Immature natural killer cell (primary cell): ENCODE measurements at regions not wholly inside any gene's neighbourhood (a gene's known extent, or its start where the extent isn't known, plus 50 kb on each side); places are given as distances from the start of the nearest gene placed in this dataset.
"Not testable (repeated sequence)": the region's sequence is repeated elsewhere in the genome, so short reads cannot be mapped to it uniquely, and the experiment has no call there.

Experiments used
- DNase-seq, 3 donors: peaks; one replicate each; pipeline ENCODE4 v3.0.0; 2022; ENCODE audit warnings: mixed read lengths in 1 of 3
- H3K27ac Mint-ChIP-seq, 6 donors: one replicate each; pipeline ENCODE4 v1.8.0; 2020; ENCODE audit warnings: mixed read lengths in 6 of 6, mild to moderate bottlenecking in 5 of 6, inconsistent platforms in 4 of 6, moderate library complexity in 3 of 6
- H3K27me3 Mint-ChIP-seq, 3 donors: one replicate each; pipeline ENCODE4 v1.8.0; 2020 to 2021; ENCODE audit warnings: low read depth in 3 of 3, mild to moderate bottlenecking in 3 of 3, mixed read lengths in 3 of 3, moderate library complexity in 3 of 3, inconsistent platforms in 1 of 3
- H3K36me3 Mint-ChIP-seq, 3 donors: one replicate each; pipeline ENCODE4 v1.8.0; 2020; ENCODE audit warnings: mixed read lengths in 3 of 3, inconsistent platforms in 2 of 3, mild to moderate bottlenecking in 2 of 3
- H3K4me1 Mint-ChIP-seq, 2 donors: one replicate each; pipeline ENCODE4 v1.8.0; 2020; ENCODE audit warnings: inconsistent platforms in 2 of 2, mild to moderate bottlenecking in 2 of 2, mixed read lengths in 2 of 2, moderate library complexity in 1 of 2
- H3K4me3 Mint-ChIP-seq, 5 donors: one replicate each; pipeline ENCODE4 v1.8.0; 2020; ENCODE audit warnings: mild to moderate bottlenecking in 5 of 5, mixed read lengths in 5 of 5, inconsistent platforms in 3 of 5, moderate library complexity in 3 of 5
- H3K9me3 Mint-ChIP-seq, 6 donors: one replicate each; pipeline ENCODE4 v1.8.0; 2020; ENCODE audit warnings: mild to moderate bottlenecking in 6 of 6, mixed read lengths in 6 of 6, inconsistent platforms in 4 of 6, moderate library complexity in 3 of 6

GRCh38 chr15:25137013-25137412 is 182.2 kb downstream of the SNRPN start:
- Mint-ChIP-seq H3K9me3 (peaks cover 17 to 72% (median 44%) of the 10 kb centered on the region in 6 donors), H3K27me3 (peaks cover 0 to 4% (median 0%) of the 10 kb centered on the region in 3 donors), H3K4me1 (no peaks in the 10 kb centered on the region), H3K4me3 (no peak overlapping the region), H3K27ac (no peak overlapping the region), H3K36me3 (no peaks in the 10 kb centered on the region)
- DNase-seq = no peak

DNA sequence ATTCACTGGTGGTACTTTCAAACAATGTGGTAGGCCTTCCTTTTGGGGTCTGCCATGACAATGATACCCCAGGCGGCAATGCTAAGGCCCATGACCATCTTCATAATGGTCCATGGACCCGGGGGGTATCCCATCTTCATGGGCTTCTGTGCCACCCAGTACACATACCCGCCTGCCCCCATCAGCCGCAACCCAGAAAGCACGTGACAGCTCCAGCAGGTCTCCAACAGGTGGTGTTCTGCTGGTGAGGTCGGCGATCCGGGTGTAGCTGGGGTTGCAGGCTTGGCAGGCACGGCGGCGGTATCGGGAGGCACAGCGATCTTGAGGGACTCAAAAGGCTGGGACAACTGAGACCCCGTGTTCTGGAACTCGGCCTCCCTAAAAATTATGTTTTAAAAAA is 214.5 kb downstream of the SNRPN start:
- no peak for DNase-seq
- no peaks in the 10 kb centered on the region for H3K4me1 Mint-ChIP-seq
- peaks cover 14 to 33% (median 24%) of the 10 kb centered on the region in 6 donors for H3K9me3 Mint-ChIP-seq
- H3K4me3 Mint-ChIP-seq = no peak overlapping the region
- H3K36me3 Mint-ChIP-seq = peaks cover 0 to 2% (median 0%) of the 10 kb centered on the region in 3 donors
- H3K27ac Mint-ChIP-seq = no peak overlapping the region
- H3K27me3 Mint-ChIP-seq = peaks cover 0 to 2% (median 0%) of the 10 kb centered on the region in 3 donors

DNA sequence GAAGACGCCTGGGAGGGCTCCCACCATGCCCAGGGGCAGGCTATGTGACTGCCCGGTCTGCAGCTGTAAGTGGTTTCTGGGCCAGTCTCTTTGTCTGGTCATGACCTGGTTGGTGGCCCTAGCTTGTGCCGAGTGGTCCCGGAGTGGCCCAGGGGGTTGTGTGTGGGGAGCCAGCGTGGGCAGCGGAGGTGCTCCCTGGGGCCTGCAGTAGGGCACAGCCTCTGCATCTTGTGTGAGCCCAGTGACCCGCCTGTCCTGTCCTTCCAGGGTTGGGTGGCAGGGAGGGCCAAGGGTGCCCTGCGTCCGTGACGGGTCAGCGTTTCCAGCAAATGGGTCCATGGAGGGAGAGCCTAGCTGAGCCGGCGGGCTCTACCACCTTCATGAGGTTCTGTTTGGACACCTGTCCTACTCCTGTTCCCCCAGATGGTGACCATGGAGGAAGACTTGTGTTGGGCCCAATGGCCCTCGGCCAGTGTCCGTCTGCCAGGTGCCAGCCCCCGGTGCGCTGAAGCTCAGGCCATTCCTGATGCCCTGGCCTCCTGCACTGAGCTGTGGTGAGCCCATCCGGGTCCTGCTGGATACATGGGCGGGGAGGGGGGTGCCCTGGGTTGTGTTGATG is 215.4 kb downstream of the SNRPN start:
- H3K9me3 Mint-ChIP-seq = peaks cover 24 to 37% (median 30%) of the 10 kb centered on the region in 6 donors
- no peak for DNase-seq
- peaks cover 0 to 2% (median 0%) of the 10 kb centered on the region in 3 donors for H3K27me3 Mint-ChIP-seq
- H3K4me1 Mint-ChIP-seq = no peaks in the 10 kb centered on the region
- H3K36me3 Mint-ChIP-seq = peaks cover 0 to 7% (median 0%) of the 10 kb centered on the region in 3 donors
- no peak overlapping the region for H3K27ac Mint-ChIP-seq
- H3K4me3 Mint-ChIP-seq = no peak overlapping the region

- Mint-ChIP-seq H3K4me1 (no peaks in the 10 kb centered on the region), H3K27me3 (peaks cover 0 to 2% (median 0%) of the 10 kb centered on the region in 3 donors), H3K36me3 (peaks cover 0 to 7% (median 0%) of the 10 kb centered on the region in 3 donors), H3K27ac (no peak overlapping the region), H3K4me3 (no peak overlapping the region), H3K9me3 (peaks cover 24 to 39% (median 28%) of the 10 kb centered on the region in 6 donors)
- DNase-seq = no peak
Observed at GRCh38 chr15:25170781-25171110, 216.0 kb downstream of the SNRPN start.

DNA sequence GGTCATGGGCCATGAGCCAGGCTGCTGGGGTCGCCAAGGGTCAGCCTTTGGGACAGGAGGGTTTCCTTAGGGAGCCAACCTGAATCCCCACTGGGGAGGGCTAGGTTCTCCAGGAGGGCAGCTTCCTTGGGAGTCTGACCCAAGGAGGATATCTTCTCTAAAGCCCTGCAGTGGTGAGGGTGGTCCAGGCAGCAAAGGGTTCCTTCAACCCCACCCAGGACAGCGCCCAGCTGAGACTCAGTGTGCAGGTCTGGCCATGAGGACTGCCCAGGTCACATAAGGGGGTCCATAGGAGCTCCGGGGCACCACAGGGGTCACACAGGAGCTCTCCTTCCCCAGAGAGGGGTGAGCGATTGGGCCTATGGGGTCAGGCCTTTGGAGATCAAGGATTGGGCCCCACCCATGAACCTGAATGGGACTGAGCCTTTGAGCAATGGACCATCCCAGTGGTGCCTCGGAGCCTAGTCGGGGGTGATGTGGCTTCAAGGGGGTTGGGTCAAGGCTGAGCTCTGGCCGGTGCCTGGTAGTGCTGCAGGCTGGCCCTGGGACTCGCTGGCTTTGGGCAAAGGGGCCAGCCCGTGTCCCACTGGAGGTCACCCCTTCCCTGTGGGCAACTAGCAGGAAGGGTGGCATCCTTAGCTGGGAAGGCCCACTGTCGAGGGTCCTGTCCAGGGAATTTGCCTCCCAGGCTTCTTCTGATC is 216.5 kb downstream of the SNRPN start:
- Mint-ChIP-seq H3K27ac (no peak overlapping the region), H3K9me3 (peaks cover 24 to 38% (median 29%) of the 10 kb centered on the region in 6 donors), H3K4me1 (no peaks in the 10 kb centered on the region), H3K27me3 (peaks cover 0 to 2% (median 0%) of the 10 kb centered on the region in 3 donors), H3K4me3 (no peak overlapping the region), H3K36me3 (peaks cover 0 to 7% (median 0%) of the 10 kb centered on the region in 3 donors)
- no peak for DNase-seq

- no peaks in the 10 kb centered on the region for H3K4me1 Mint-ChIP-seq
- H3K4me3 Mint-ChIP-seq = no peak overlapping the region
- peaks cover 0 to 7% (median 0%) of the 10 kb centered on the region in 3 donors for H3K36me3 Mint-ChIP-seq
- peaks cover 24 to 38% (median 31%) of the 10 kb centered on the region in 6 donors for H3K9me3 Mint-ChIP-seq
- no peak overlapping the region for H3K27ac Mint-ChIP-seq
- peaks cover 0 to 2% (median 0%) of the 10 kb centered on the region in 3 donors for H3K27me3 Mint-ChIP-seq
- no peak for DNase-seq
Observed at GRCh38 chr15:25171856-25172687, 217.3 kb downstream of the SNRPN start.

DNA sequence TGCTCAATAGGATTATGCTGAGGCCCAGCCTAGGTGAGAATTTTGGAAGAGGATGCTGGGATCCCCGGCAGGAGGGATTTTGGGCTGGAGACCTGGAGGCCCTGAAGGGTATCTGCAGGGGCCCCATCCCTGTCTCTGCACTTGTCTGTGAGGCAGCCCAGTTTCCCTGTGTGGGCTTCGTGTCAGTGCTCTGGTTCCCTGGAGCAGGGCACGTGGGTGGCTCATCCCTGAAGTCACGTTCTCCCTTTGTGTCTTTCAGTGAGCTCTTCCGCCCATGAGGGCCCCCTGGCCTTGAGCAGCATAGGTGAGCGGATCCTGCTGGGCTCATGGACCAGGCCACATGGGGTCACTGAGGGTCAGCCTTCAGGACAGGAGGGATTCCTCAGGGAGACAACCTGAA is 217.9 kb downstream of the SNRPN start:
- Mint-ChIP-seq H3K27me3 (peaks cover 0 to 2% (median 0%) of the 10 kb centered on the region in 3 donors), H3K4me3 (no peak overlapping the region), H3K4me1 (no peaks in the 10 kb centered on the region), H3K36me3 (peaks cover 0 to 7% (median 0%) of the 10 kb centered on the region in 3 donors), H3K9me3 (peaks cover 24 to 43% (median 31%) of the 10 kb centered on the region in 6 donors), H3K27ac (no peak overlapping the region)
- no peak for DNase-seq

GRCh38 chr15:25173241-25174028 is 218.6 kb downstream of the SNRPN start:
- DNase-seq = no peak
- H3K36me3 Mint-ChIP-seq = peaks cover 0 to 7% (median 0%) of the 10 kb centered on the region in 3 donors
- H3K4me3 Mint-ChIP-seq = no peak overlapping the region
- no peaks in the 10 kb centered on the region for H3K4me1 Mint-ChIP-seq
- no peak overlapping the region for H3K27ac Mint-ChIP-seq
- H3K9me3 Mint-ChIP-seq = peaks cover 24 to 43% (median 30%) of the 10 kb centered on the region in 6 donors
- H3K27me3 Mint-ChIP-seq = peaks cover 0 to 2% (median 0%) of the 10 kb centered on the region in 3 donors

- H3K36me3 Mint-ChIP-seq, H3K4me3 Mint-ChIP-seq, H3K27ac Mint-ChIP-seq, DNase-seq, H3K4me1 Mint-ChIP-seq, H3K27me3 Mint-ChIP-seq: not testable (repeated sequence)
- peaks cover 24 to 43% (median 30%) of the 10 kb centered on the region in 6 donors for H3K9me3 Mint-ChIP-seq
Observed at GRCh38 chr15:25174149-25174548, 219.4 kb downstream of the SNRPN start.

DNA sequence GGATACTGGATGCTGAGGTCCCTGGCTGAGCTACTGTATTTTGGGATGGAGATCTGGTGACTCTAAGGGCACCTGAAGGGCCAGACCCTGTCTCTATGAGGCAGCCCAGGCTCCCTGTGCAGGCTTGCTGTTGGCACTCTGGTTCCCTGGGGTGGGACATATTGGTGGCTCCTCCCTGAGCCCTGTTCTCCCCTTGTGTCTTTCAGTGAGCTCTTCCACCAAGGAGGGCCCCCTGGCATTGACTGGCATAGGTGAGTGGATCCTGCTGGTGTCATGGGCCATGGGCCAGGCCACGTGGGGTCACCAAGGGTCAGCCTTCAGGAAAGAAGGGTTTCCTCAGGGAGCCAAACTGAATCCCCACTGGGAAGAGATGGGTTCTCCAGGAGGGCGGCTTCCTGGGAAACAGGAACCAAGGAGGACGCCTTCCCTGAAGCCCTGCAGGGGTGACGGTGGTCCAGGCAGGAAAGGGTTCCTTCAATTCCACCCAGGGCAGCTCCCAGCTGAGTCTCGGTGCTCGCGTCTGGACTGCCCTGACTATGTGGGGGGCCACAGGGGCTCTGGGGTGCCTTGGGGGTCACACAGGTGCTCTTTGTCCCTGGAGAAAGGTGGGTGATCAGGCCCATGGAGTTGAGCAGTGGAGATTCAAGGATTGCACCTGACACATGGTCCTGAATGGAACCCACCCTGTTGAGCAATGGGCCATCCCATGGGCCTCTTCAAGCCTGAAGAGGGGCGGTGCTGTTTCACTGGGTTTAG is 220.4 kb downstream of the SNRPN start:
- Mint-ChIP-seq H3K9me3 (peaks cover 16 to 38% (median 27%) of the 10 kb centered on the region in 6 donors), H3K27me3 (no peaks in the 10 kb centered on the region), H3K27ac (no peak overlapping the region), H3K4me3 (no peak overlapping the region), H3K36me3 (peaks cover 0 to 7% (median 0%) of the 10 kb centered on the region in 3 donors), H3K4me1 (no peaks in the 10 kb centered on the region)
- DNase-seq = no peak

DNA sequence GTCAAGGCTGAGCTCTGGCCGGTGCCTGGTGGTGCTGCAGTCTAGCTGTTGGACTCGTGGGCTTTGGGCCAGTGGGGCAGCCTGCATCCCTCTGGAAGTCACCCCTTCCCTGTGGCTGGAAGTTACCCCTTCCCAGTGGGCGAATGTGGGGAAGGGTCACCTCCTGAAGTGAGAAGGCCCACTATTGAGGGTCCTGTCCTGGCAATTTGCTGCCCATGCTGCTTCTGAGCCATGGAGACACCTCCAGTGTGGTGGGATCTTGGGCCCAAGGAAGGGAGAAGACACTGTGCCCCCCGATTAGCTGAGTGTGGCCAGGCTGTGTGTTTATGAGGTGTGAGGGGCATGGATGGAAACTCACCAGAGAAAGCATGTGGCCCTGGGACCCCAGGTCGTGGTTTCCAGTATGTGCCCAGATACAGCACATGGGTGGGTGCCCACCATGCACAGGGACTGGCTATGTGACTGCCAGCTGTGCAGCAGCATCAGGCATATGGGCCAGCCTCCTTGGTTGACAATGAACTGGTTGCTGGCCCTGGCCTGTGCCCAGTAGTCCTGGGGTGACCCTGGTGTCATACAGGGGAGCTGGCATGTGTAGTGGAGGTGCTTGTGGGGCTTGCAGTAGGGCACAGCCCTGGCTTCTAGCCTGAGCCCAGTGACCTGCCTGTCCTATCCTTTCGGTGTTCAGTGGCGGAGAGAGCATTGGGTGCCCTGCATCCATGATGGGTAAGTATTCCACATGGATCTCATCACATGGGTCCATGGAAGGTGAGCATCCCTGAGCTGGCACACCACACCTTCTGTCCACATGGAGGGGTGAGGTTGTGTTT is 221.2 kb downstream of the SNRPN start:
- Mint-ChIP-seq H3K4me1 (no peaks in the 10 kb centered on the region), H3K9me3 (peaks cover 16 to 39% (median 28%) of the 10 kb centered on the region in 6 donors), H3K4me3 (no peak overlapping the region), H3K36me3 (peaks cover 0 to 7% (median 0%) of the 10 kb centered on the region in 3 donors), H3K27ac (no peak overlapping the region), H3K27me3 (no peaks in the 10 kb centered on the region)
- DNase-seq = no peak

GRCh38 chr15:25176616-25176923 is 221.8 kb downstream of the SNRPN start:
- no peak overlapping the region for H3K27ac Mint-ChIP-seq
- peaks cover 16 to 40% (median 28%) of the 10 kb centered on the region in 6 donors for H3K9me3 Mint-ChIP-seq
- peaks cover 0 to 7% (median 0%) of the 10 kb centered on the region in 3 donors for H3K36me3 Mint-ChIP-seq
- no peaks in the 10 kb centered on the region for H3K4me1 Mint-ChIP-seq
- no peak for DNase-seq
- no peak overlapping the region for H3K4me3 Mint-ChIP-seq
- no peaks in the 10 kb centered on the region for H3K27me3 Mint-ChIP-seq
